NCI-H1694 treated with DMSO at 0.1 percent for 48 hours (cell line): ENCODE measurements at regions not wholly inside any gene's neighbourhood (a gene's known extent, or its start where the extent isn't known, plus 50 kb on each side); places are given as distances from the start of the nearest gene placed in this dataset.
A peak's percentile ranks its signal among the peaks of the same experiment; 100 is the strongest.
"Not testable (repeated sequence)": the region's sequence is repeated elsewhere in the genome, so short reads cannot be mapped to it uniquely, and the experiment has no call there.

ENCODE experiments used
- DNase-seq: peaks from one replicate; lab custom pipeline; 2025; lab: John Stamatoyannopoulos, UW

GRCh38 chrX:121298499-121298898 is 251.1 kb downstream of the GLUD2 start:
- DNase-seq, result no peak

GRCh38 chrX:121301356-121301755 is 253.9 kb downstream of the GLUD2 start:
- no peak for DNase-seq

GRCh38 chrX:121301822-121302221 is 254.4 kb downstream of the GLUD2 start:
- no peak for DNase-seq

- DNase-seq, result no peak
Observed at GRCh38 chrX:121307449-121307848, 260.0 kb downstream of the GLUD2 start.

- peak; percentile 7 for DNase-seq
Observed at GRCh38 chrX:121308276-121308805, 260.9 kb downstream of the GLUD2 start.

- no peak for DNase-seq
Observed at GRCh38 chrX:121310820-121311219, 263.4 kb downstream of the GLUD2 start.

GRCh38 chrX:121320441-121320840 is 273.0 kb downstream of the GLUD2 start:
- no peak for DNase-seq

- DNase-seq, result peak; percentile 2
Observed at GRCh38 chrX:121322159-121322558, 274.7 kb downstream of the GLUD2 start.

- DNase-seq, result no peak
Observed at GRCh38 chrX:121323337-121323736, 275.9 kb downstream of the GLUD2 start.

- DNase-seq, result no peak
Observed at GRCh38 chrX:121333942-121334341, 286.5 kb downstream of the GLUD2 start.

GRCh38 chrX:121336831-121337421 is 289.5 kb downstream of the GLUD2 start:
- no peak for DNase-seq

GRCh38 chrX:121337816-121338215 is 290.4 kb downstream of the GLUD2 start:
- DNase-seq, result no peak

- no peak for DNase-seq
Observed at GRCh38 chrX:121349263-121349662, 301.9 kb downstream of the GLUD2 start.

GRCh38 chrX:121356139-121356849 is 308.9 kb downstream of the GLUD2 start:
- DNase-seq, result peak; percentile 45

- peak; percentile 10 for DNase-seq
Observed at GRCh38 chrX:121356850-121357171, 309.4 kb downstream of the GLUD2 start.

GRCh38 chrX:121360280-121360679 is 312.9 kb downstream of the GLUD2 start:
- no peak for DNase-seq

GRCh38 chrX:121365572-121366161 is 318.3 kb downstream of the GLUD2 start:
- no peak for DNase-seq

GRCh38 chrX:121374471-121374870 is 327.1 kb downstream of the GLUD2 start:
- DNase-seq, result no peak

- DNase-seq, result not testable (repeated sequence)
Observed at GRCh38 chrX:121381915-121382314, 334.5 kb downstream of the GLUD2 start.

- DNase-seq, result no peak
Observed at GRCh38 chrX:121389976-121390714, 342.7 kb downstream of the GLUD2 start.

GRCh38 chrX:121405826-121406225 is 358.4 kb downstream of the GLUD2 start:
- DNase-seq, result no peak

GRCh38 chrX:121407627-121408026 is 360.2 kb downstream of the GLUD2 start:
- no peak for DNase-seq

GRCh38 chrX:121431514-121431913 is 384.1 kb downstream of the GLUD2 start:
- DNase-seq, result not testable (repeated sequence)
